Stimulated activated naive CD8-positive, alpha-beta T cell treated with anti-CD3 and anti-CD28 coated beads, Interleukin-15, Interleukin-2, amounts not matched to agents 100 ng/mL and 50 ng/mL, for 24 hours (primary cell): ENCODE measurements at regions not wholly inside any gene's neighbourhood (a gene's known extent, or its start where the extent isn't known, plus 50 kb on each side); places are given as distances from the start of the nearest gene placed in this dataset.

Experiments
- H3K27ac Mint-ChIP-seq: one replicate; pipeline ENCODE4 v1.8.0; 2021; ENCODE audit warnings: mild to moderate bottlenecking, mixed read lengths
- H3K27me3 Mint-ChIP-seq: one replicate; pipeline ENCODE4 v1.8.0; 2021; ENCODE audit warnings: mixed read lengths
- H3K36me3 Mint-ChIP-seq: one replicate; pipeline ENCODE4 v1.8.0; 2021; ENCODE audit warnings: low read depth, mixed read lengths
- H3K4me1 Mint-ChIP-seq: one replicate; pipeline ENCODE4 v1.8.0; 2021; ENCODE audit warnings: low read depth, mixed read lengths
- H3K4me3 Mint-ChIP-seq: one replicate; pipeline ENCODE4 v1.8.0; 2021; ENCODE audit warnings: mild to moderate bottlenecking, mixed read lengths
- H3K9me3 Mint-ChIP-seq: one replicate; pipeline ENCODE4 v1.8.0; 2021; ENCODE audit warnings: mixed read lengths

DNA sequence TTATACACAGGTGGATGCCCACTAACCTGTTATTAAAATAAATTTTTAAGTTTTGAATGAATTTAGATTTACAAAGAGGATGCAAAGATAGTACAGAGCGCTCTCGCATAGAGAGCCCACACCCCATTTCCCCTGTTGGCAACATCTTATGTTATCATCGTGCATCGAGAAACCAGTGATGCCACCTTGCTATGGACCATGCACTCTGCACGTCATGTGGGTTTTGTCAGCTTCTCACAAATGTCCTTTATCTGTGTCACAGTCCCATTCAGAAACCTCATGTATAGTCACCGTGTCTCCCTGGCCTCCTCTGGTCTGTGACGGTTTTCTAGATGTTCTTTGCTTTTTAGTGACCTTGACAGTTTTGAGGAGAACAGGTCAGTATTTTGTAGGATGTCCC lies 60.0 kb downstream of the ING1 start:
- H3K36me3 Mint-ChIP-seq, result no peaks in the 10 kb centered on the region
- H3K4me3 Mint-ChIP-seq, result no peak overlapping the region
- no peak overlapping the region for H3K27ac Mint-ChIP-seq
- no peaks in the 10 kb centered on the region for H3K4me1 Mint-ChIP-seq
- no peaks in the 10 kb centered on the region for H3K9me3 Mint-ChIP-seq
- H3K27me3 Mint-ChIP-seq, result peaks cover 19% of the 10 kb centered on the region

DNA sequence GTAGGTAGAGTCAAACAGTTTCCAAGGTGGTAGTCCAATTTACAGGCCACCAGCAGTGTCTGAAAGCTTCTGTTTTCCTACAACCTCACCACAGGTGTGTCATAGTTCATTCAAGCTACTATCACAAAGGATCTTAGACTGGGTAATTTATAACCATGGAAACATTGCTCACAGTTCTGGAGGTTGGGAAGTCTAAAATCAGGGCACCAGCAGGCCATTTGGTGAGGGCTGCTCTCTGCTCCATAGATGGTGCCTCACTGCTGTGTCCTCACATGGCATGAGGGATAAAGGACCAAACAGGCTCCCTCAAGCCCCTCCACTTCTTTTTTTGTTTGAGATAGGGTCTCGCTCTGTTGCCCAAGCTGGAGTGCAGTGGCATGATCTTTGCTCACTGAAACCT lies 60.6 kb downstream of the ING1 start:
- no peaks in the 10 kb centered on the region for H3K9me3 Mint-ChIP-seq
- H3K27me3 Mint-ChIP-seq, result peaks cover 16% of the 10 kb centered on the region
- H3K4me1 Mint-ChIP-seq, result no peaks in the 10 kb centered on the region
- no peak overlapping the region for H3K4me3 Mint-ChIP-seq
- no peak overlapping the region for H3K27ac Mint-ChIP-seq
- H3K36me3 Mint-ChIP-seq, result no peaks in the 10 kb centered on the region

DNA sequence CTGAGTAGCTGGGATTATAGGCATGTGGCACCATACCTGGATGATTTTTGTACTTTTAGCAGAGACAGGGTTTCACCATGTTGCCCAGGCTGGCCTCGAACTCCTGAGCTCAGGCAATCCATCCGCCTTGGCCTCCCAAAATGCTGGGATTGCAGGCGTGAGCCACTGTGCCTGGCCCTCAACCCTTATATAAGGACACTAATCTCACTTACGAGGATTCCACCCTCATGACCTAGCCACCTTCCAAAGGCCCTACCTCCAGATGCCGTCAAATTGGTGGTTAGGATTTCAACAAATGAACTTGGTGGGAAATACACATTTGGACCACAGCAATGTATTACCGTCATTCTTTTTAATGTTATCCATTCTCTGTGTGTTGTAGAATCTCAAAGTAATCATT lies 61.0 kb downstream of the ING1 start:
- no peaks in the 10 kb centered on the region for H3K36me3 Mint-ChIP-seq
- H3K4me1 Mint-ChIP-seq, result no peaks in the 10 kb centered on the region
- no peaks in the 10 kb centered on the region for H3K9me3 Mint-ChIP-seq
- peaks cover 16% of the 10 kb centered on the region for H3K27me3 Mint-ChIP-seq
- H3K4me3 Mint-ChIP-seq, result no peak overlapping the region
- H3K27ac Mint-ChIP-seq, result no peak overlapping the region

DNA sequence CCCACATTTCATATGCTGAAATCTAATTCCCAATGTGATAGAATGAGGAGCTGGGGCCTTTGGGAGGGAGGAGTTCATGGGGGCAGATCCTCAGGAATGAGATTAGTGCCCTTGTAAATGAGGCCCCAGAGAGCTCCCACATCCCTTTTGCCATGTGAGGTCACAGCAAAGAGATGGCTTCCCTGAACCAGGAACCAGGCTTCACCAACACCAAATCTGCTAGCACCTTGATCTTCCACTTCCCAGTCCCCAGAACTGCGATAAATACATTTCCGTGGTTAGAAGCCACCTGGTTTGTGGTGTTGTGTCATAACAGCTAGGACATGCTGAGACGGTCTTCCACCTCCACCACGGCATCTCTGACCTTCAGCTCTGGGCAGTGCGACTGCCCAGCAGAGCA lies 62.1 kb downstream of the ING1 start:
- no peaks in the 10 kb centered on the region for H3K36me3 Mint-ChIP-seq

DNA sequence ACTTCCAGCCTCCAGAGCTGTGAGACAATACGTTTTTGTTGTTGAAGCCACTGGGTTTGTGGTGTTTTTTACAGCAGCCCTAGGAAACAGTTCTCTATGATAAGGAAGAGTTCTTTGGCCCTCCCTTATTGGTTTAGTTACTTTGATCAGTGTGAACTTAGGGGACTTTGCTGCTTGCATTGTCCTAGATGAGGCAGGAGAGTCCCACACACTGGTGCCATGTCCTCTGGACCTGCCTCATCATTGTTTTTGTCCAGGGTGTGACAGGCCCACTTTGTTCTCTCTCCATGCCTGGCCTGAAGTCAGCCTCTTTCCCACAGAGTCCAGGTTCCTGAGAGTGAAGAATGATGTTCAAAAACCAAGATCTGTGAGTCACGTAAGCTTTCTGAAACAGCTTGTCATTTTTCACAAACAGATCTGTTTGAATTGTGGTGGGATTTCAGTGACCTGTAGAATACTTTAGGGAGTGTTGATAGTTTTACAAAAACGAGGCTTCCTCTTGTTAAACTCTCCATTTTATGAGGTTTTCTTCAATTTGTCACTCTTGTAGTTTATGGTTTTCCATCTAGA lies 63.8 kb downstream of the ING1 start:
- no peak overlapping the region for H3K4me3 Mint-ChIP-seq
- H3K27me3 Mint-ChIP-seq, result peaks cover 16% of the 10 kb centered on the region
- no peaks in the 10 kb centered on the region for H3K4me1 Mint-ChIP-seq
- H3K36me3 Mint-ChIP-seq, result peaks cover 5% of the 10 kb centered on the region
- H3K27ac Mint-ChIP-seq, result no peak overlapping the region
- peaks cover 6% of the 10 kb centered on the region for H3K9me3 Mint-ChIP-seq

More for the DNA sequence above, 62.1 kb downstream of the ING1 start:
- H3K4me3 Mint-ChIP-seq, result no peak overlapping the region
- H3K9me3 Mint-ChIP-seq, result no peaks in the 10 kb centered on the region
- H3K27ac Mint-ChIP-seq, result no peak overlapping the region
- H3K4me1 Mint-ChIP-seq, result no peaks in the 10 kb centered on the region
- peaks cover 16% of the 10 kb centered on the region for H3K27me3 Mint-ChIP-seq

DNA sequence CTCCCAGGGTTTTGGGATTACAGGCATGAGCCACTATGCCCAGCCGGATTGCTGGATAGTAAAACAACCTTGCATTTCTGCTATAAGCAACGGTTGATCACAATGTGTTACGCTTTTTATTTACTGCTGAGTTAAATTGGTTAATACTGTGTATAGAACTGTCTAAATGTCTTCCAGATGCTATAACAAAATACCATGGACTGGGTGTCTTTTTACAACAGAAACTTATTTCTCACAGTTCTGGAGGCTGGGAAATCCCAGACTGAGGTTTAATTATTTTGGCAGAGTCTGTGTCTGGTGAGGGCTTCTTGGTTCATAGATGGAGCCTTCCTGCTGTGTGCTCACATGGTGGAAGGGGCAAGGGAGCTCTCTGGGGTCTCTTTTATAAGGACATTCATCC lies 65.5 kb downstream of the ING1 start:
- peaks cover 12% of the 10 kb centered on the region for H3K36me3 Mint-ChIP-seq
- H3K4me3 Mint-ChIP-seq, result no peak overlapping the region
- H3K27me3 Mint-ChIP-seq, result peaks cover 28% of the 10 kb centered on the region
- H3K4me1 Mint-ChIP-seq, result no peaks in the 10 kb centered on the region
- peaks cover 12% of the 10 kb centered on the region for H3K9me3 Mint-ChIP-seq
- no peak overlapping the region for H3K27ac Mint-ChIP-seq

DNA sequence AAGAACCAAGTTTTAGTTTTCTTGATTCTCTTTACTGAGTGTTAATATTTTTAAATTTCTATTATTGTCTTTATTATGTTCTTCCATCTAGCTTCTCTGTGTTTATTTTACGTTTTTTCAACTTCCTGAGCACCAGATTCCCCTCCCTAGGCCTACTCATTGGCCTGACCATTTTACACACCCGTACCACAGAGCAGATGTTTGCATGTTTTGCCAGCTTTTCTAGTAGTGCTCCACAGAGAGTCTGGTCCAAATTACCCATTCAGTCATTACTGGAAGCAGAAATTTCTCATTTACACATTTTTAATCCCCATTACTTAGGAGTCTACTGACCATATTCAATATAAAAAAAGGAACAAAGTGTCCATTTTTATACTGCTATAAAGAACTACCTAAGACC lies 66.9 kb downstream of the ING1 start:
- peaks cover 20% of the 10 kb centered on the region for H3K27me3 Mint-ChIP-seq

DNA sequence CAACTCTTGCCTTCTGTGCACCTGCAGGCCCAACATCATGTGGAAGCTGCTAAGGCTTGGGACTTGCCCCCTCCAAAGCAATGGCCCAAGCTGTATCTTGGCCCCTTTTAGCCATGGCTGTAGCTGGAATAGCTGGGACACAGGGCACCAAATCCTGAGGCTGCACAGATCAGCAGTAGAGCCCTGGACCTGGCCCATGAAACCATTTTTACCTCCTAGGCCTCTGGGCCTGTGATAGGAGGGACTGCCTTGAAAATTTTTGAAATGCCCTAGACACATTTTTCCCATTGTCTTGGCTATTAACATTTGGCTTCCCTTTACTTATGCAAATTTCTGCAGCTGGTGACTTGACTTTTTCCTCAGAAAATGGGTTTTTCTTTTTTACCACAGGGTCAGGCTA lies 68.7 kb downstream of the ING1 start:
- Mint-ChIP-seq H3K36me3 (peaks cover 12% of the 10 kb centered on the region), H3K27me3 (peaks cover 20% of the 10 kb centered on the region)

More for the DNA sequence above, 66.9 kb downstream of the ING1 start:
- Mint-ChIP-seq H3K36me3 (peaks cover 12% of the 10 kb centered on the region), H3K9me3 (peaks cover 12% of the 10 kb centered on the region), H3K4me1 (no peaks in the 10 kb centered on the region), H3K27ac (no peak overlapping the region), H3K4me3 (no peak overlapping the region)

DNA sequence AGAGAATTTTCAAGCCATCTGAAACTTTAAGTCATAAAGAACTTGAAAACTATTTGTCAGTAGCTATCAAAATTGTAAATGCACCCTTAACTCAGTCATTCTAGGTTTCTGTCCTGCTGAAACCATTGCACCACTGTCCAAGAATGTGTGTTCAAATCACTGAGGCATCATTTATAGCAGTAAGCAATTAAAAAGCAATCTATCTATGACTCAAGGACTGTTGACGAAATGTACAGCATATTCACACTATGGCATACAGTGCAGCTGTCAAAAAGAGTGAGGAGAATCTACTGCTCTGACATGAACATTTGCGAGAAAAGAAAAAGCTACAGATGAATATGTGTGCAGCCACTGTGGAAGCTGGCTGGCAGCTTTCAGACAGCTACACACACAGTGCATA lies 71.2 kb downstream of the ING1 start:
- no peak overlapping the region for H3K27ac Mint-ChIP-seq
- H3K9me3 Mint-ChIP-seq, result peaks cover 12% of the 10 kb centered on the region
- no peaks in the 10 kb centered on the region for H3K4me1 Mint-ChIP-seq
- H3K4me3 Mint-ChIP-seq, result no peak overlapping the region
- H3K27me3 Mint-ChIP-seq, result peaks cover 25% of the 10 kb centered on the region
- peaks cover 12% of the 10 kb centered on the region for H3K36me3 Mint-ChIP-seq

More for the DNA sequence above, 68.7 kb downstream of the ING1 start:
- Mint-ChIP-seq H3K4me3 (no peak overlapping the region), H3K9me3 (peaks cover 12% of the 10 kb centered on the region), H3K27ac (no peak overlapping the region), H3K4me1 (no peaks in the 10 kb centered on the region)

DNA sequence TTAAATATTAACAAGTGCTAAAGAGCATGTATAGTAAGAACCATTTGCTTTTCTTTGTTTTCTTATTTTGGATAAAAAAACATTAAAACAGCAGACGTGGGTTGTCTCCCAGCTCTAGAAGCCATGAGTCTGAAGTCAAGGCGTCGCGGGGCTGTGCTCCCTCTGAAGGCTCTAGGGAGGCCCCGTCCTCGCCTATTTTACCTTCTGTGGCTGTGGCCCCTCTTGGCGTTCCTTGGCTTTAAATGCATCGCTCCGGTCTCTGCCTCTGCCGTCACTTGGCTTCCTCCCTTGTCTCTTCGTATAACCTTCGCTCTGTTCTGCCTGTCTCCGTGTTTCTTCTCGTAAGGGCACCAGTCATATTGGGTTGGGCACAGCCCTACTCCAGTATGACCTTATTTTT lies 75.3 kb downstream of the ING1 start:
- Mint-ChIP-seq H3K27ac (no peak overlapping the region), H3K4me3 (no peak overlapping the region), H3K27me3 (peaks cover 10% of the 10 kb centered on the region), H3K9me3 (peaks cover 24% of the 10 kb centered on the region), H3K4me1 (no peaks in the 10 kb centered on the region), H3K36me3 (no peaks in the 10 kb centered on the region)

DNA sequence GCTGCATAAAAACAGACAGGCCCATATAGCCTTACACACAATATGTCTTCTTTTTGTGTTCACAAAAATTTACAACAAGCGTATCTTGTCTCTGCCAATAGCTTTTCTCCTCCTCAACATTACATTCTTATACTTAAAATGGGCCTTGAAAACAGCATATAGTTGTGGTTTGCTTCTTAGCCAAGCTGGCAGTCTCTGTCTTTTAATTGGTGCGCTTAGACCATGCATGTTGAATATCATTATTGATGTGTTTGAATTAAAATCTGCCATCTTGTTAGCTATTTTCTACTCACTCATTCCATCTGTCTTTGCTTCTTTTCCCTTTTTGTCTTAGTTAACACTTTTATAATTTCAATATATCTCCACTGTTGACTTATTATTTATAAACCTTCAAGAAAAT lies 76.4 kb downstream of the ING1 start:
- H3K4me3 Mint-ChIP-seq, result no peak overlapping the region
- no peaks in the 10 kb centered on the region for H3K36me3 Mint-ChIP-seq
- H3K9me3 Mint-ChIP-seq, result peaks cover 24% of the 10 kb centered on the region
- peaks cover 10% of the 10 kb centered on the region for H3K27me3 Mint-ChIP-seq
- H3K4me1 Mint-ChIP-seq, result no peaks in the 10 kb centered on the region
- H3K27ac Mint-ChIP-seq, result no peak overlapping the region

DNA sequence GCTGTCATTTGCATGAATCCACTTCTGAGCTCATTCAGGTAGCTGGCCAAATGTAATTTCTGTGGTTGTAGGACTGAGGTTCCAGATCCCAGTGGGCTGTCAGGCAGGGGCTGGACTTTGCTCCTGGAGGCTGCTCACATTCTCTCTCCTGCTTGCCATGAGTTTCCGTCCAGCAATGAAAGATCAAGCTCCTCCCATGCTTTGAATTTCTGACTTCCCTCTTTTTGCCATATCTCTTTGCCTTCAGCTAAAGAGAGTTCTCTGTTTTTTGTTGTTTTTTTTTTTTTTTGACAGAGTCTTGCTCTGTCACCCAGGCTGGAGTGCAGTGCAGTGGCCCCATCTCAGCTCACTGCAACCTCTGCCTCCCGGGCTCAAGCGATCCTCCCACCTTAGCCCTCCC lies 76.9 kb downstream of the ING1 start:
- H3K27ac Mint-ChIP-seq, result no peak overlapping the region
- H3K36me3 Mint-ChIP-seq, result no peaks in the 10 kb centered on the region
- H3K27me3 Mint-ChIP-seq, result peaks cover 10% of the 10 kb centered on the region
- peaks cover 24% of the 10 kb centered on the region for H3K9me3 Mint-ChIP-seq
- H3K4me3 Mint-ChIP-seq, result no peak overlapping the region
- H3K4me1 Mint-ChIP-seq, result no peaks in the 10 kb centered on the region

DNA sequence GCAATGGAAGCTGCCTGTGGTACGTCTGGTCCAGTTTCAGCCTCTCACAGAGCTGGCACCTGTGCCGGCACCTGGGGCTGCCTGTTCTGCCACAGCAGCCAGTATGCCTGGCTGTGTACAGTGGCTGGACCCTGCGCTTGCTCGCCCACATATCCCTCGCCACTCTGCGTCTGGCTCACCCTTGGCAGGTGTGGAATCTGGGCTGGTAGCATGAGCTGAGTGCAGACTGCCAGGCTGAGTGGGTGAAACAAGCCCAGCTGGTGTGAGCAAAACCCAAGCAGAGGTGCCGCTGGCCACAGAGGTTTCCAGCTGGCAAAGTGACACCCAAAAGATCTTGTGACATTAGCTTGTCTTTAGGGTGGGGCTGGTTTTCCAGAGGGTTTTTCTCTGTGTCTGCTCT lies 80.7 kb downstream of the ING1 start:
- Mint-ChIP-seq H3K9me3 (peaks cover 24% of the 10 kb centered on the region), H3K27ac (no peak overlapping the region), H3K27me3 (peaks cover 27% of the 10 kb centered on the region)

DNA sequence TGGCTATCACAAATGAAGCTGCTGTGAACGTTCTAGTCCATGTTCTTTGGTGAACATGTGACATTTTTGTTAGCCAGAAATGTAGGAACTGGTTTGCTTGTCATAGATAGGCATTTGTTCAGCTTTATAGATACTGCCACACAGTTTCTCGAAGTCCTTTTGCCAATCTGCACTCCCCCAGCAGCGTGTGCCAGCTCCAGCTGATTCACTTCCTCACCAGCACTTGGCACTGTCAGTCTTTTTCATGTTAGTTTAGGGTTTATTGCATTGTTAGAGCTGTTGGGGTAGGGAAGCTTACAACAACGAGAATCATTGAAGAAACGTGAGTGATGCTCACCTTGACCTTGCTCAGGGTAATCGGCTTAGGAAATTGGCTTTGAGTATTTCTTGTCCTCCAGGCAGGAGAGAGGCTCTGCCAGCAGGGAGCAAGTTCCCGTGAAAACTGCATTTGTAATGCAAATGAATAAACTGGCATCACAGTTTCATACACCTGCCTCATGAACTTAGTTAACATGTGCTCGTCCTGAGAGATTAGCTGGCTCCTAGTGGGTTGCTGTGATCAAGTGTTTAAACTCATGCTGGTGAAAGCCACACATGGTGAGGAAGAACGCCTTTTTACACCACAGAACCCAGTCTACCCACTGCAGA lies 83.9 kb downstream of the ING1 start:
- H3K4me1 Mint-ChIP-seq, result peaks cover 10% of the 10 kb centered on the region
- no peak overlapping the region for H3K27ac Mint-ChIP-seq
- H3K4me3 Mint-ChIP-seq, result no peak overlapping the region
- H3K27me3 Mint-ChIP-seq, result peaks cover 55% of the 10 kb centered on the region
- H3K9me3 Mint-ChIP-seq, result peaks cover 4% of the 10 kb centered on the region
- H3K36me3 Mint-ChIP-seq, result no peaks in the 10 kb centered on the region

More for the DNA sequence above, 80.7 kb downstream of the ING1 start:
- Mint-ChIP-seq H3K4me3 (no peak overlapping the region), H3K4me1 (peaks cover under 1% of the 10 kb centered on the region), H3K36me3 (no peaks in the 10 kb centered on the region)

DNA sequence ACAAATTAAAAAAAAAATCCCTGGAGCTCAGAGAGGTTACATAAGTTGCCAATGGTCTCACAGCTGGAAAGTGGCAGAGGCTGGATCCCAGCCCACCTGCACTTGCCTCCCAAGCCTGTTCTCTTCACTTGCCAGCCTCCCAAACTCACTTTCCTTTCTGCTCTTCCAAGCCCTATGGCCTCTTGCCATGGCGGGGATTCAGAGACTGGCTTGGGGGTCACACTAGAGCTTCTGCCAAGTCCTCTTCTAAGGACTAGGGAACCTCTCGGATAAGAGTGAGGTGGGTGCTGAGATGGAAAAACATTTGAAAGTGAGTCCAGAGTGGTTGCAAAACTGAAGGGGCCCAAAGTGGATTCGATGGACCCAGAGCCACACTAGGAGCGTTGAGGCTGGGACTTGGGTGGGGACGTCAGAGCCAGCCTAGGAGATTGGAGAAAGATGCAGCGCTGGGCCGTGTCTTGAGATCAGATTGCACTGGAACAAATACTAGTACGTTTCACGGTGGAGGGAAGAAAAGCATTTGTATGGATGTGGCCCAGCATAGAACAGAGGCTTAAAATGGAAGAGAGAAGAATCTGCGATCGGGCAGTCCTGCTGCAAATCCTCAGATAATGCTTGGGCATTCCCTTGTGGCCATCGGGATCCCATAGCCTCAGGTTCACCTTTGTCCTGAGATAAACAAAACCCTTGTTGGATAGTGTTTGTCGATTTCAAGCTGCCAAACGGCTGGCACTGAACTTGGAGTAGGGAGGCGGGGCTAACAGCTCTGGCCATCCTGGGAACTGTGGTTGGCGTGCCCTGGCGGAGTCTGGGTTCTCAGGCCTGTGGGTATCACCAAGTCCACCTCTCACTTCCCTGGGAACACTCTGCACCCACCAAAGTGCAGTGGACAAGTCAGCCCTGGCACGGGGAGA lies 84.8 kb downstream of the ING1 start:
- Mint-ChIP-seq H3K4me1 (peaks cover 10% of the 10 kb centered on the region), H3K27ac (no peak overlapping the region), H3K36me3 (no peaks in the 10 kb centered on the region), H3K4me3 (no peak overlapping the region), H3K9me3 (no peaks in the 10 kb centered on the region), H3K27me3 (peaks cover 55% of the 10 kb centered on the region)
